Fibroblast of lung (primary cell): ENCODE measurements at regions not wholly inside any gene's neighbourhood (a gene's known extent, or its start where the extent isn't known, plus 50 kb on each side); places are given as distances from the start of the nearest gene placed in this dataset.

Source experiments
- CTCF ChIP-seq, 2 donors: IDR thresholded peaks in 1 of 2; conservative IDR thresholded peaks in 1 of 2; 1 replicate in 1 of 2; 2 replicates in 1 of 2; pipeline ENCODE4 v1.5.1; 2011 to 2012; ENCODE audit warnings: low read length in 2 of 2, control low read depth in 1 of 2, inconsistent platforms in 1 of 2, low read depth in 1 of 2, mild to moderate bottlenecking in 1 of 2
- EZH2 ChIP-seq: IDR thresholded peaks from 2 replicates; pipeline ENCODE4 v1.5.1; 2012; ENCODE audit warnings: low read length, control low read depth, mild to moderate bottlenecking; ENCODE audit errors: missing control alignments

GRCh38 chr6:132063204-132063603, 112.0 kb upstream of the CCN2 start:
- TF ChIP-seq CTCF (conservative IDR thresholded peaks at IDR 0.05 in 1 of 2, IDR thresholded peaks at IDR 0.05 in 1 of 2; ENCODE audit: low read depth in 1 of 2, low read length in 2 of 2) (no peak), EZH2 (no peak)
